Neural cell (in vitro differentiated cells): ENCODE measurements at regions not wholly inside any gene's neighbourhood (a gene's known extent, or its start where the extent isn't known, plus 50 kb on each side); places are given as distances from the start of the nearest gene placed in this dataset.

ENCODE experiments used
- H2AFZ ChIP-seq: fragments of 200-600, 300-800 bp; sonication (generic), shearing (Covaris generic); 2 replicates; pipeline ENCODE4 v1.6.0; 2014; ENCODE audit warnings: low read depth, mild to moderate bottlenecking, antibody characterized with exemption, low read length, moderate library complexity
- H3F3A ChIP-seq: fragments of 200-600 bp; shearing (Covaris generic); 2 replicates; pipeline ENCODE4 v1.6.1; 2016; ENCODE audit warnings: mild to moderate bottlenecking, moderate library complexity, mixed read lengths, antibody characterized with exemption, low read length; ENCODE audit not compliant: insufficient read depth, poor library complexity, severe bottlenecking
- H3K27ac ChIP-seq: fragments of 200-600, 300-800 bp; sonication (generic), shearing (Covaris generic); 2 replicates; pipeline ENCODE4 v1.5.1; 2014; ENCODE audit warnings: mild to moderate bottlenecking, low read length, moderate library complexity
- H3K27me3 ChIP-seq: fragments of 300-800, 200-600 bp; sonication (generic), shearing (Covaris generic); 2 replicates; pipeline ENCODE4 v1.6.0; 2014; ENCODE audit warnings: mild to moderate bottlenecking, low read depth, low read length, moderate library complexity; ENCODE audit not compliant: insufficient read depth
- H3K36me3 ChIP-seq: fragments of 300-800, 200-600 bp; sonication (generic), shearing (Covaris generic); 2 replicates; pipeline ENCODE4 v1.5.1; 2014; ENCODE audit warnings: mild to moderate bottlenecking, antibody characterized with exemption, low read length, moderate library complexity; ENCODE audit not compliant: insufficient read depth
- H3K4me2 ChIP-seq: fragments of 300-800, 200-600 bp; sonication (generic), shearing (Covaris generic); 2 replicates; pipeline ENCODE4 v1.6.0; 2014; ENCODE audit warnings: mild to moderate bottlenecking, low read length
- H3K4me3 ChIP-seq: fragments of 300-800, 200-600 bp; sonication (generic), shearing (Covaris generic); 2 replicates; pipeline ENCODE4 v1.5.1; 2014; ENCODE audit warnings: mild to moderate bottlenecking, low read length, moderate library complexity
- H3K79me2 ChIP-seq: fragments of 200-600 bp; shearing (Covaris generic); replicated peaks from 2 replicates; pipeline ENCODE4 v1.6.0; 2014; ENCODE audit warnings: mild to moderate bottlenecking, low read length, moderate library complexity; ENCODE audit not compliant: insufficient read depth
- H3K9ac ChIP-seq: fragments of 300-800, 200-600 bp; sonication (generic), shearing (Covaris generic); 2 replicates; pipeline ENCODE4 v1.6.1; 2016; ENCODE audit warnings: mild to moderate bottlenecking, low read length, mixed read lengths
- H3K9me2 ChIP-seq: fragments of 200-600 bp; shearing (Covaris generic); 2 replicates; pipeline ENCODE4 v1.6.1; 2016; ENCODE audit warnings: mild to moderate bottlenecking, low read length, mixed read lengths; ENCODE audit not compliant: insufficient read depth
- H3K9me3 ChIP-seq: fragments of 200-600, 300-800 bp; sonication (generic), shearing (Covaris generic); 2 replicates; pipeline ENCODE4 v1.6.1; 2016; ENCODE audit warnings: mild to moderate bottlenecking, mixed run types, low read length, moderate library complexity, mixed read lengths
- H4K20me1 ChIP-seq: fragments of 200-600 bp; shearing (Covaris generic); 2 replicates; pipeline ENCODE4 v1.6.1; 2016; ENCODE audit warnings: mild to moderate bottlenecking, mixed run types; ENCODE audit not compliant: insufficient read depth
- EP300 ChIP-seq: fragments of 450-650 bp; conservative IDR thresholded peaks from 2 replicates; pipeline ENCODE4 v1.6.1; 2014; ENCODE audit warnings: antibody characterized with exemption, mild to moderate bottlenecking, moderate library complexity; ENCODE audit not compliant: poor library complexity, severe bottlenecking
- EZH2 ChIP-seq: fragments of 200-600, 300-800 bp; shearing (Covaris generic), sonication (generic); IDR thresholded peaks from 2 replicates; pipeline ENCODE4 v1.6.1; 2014; ENCODE audit warnings: antibody characterized with exemption, low read length, borderline replicate concordance, mild to moderate bottlenecking; ENCODE audit not compliant: insufficient read depth, poor library complexity, severe bottlenecking
- MXI1 ChIP-seq: fragments of 450-650 bp; conservative IDR thresholded peaks from 2 replicates; pipeline ENCODE4 v1.6.1; 2014; ENCODE audit warnings: antibody characterized with exemption, mild to moderate bottlenecking; ENCODE audit not compliant: poor library complexity, severe bottlenecking
- POLR2AphosphoS5 ChIP-seq: IDR thresholded peaks from 2 replicates; pipeline ENCODE4 v1.6.1; 2012
- RAD21 ChIP-seq: fragments of 450-650 bp; conservative IDR thresholded peaks from 2 replicates; pipeline ENCODE4 v1.6.1; 2014; ENCODE audit warnings: antibody characterized with exemption, mild to moderate bottlenecking, moderate library complexity
- SMC3 ChIP-seq: fragments of 450-650 bp; conservative IDR thresholded peaks from 2 replicates; pipeline ENCODE4 v1.6.1; 2014; ENCODE audit warnings: antibody characterized with exemption, mild to moderate bottlenecking, moderate library complexity; ENCODE audit not compliant: poor library complexity
- TAF1 ChIP-seq: IDR thresholded peaks from 2 replicates; pipeline ENCODE4 v1.6.1; 2012; ENCODE audit warnings: low read depth
- TF ChIP-seq, protein P1 (sequence below): IDR thresholded peaks from 2 replicates; pipeline ENCODE4 v1.6.1; 2012; ENCODE audit warnings: borderline replicate concordance
- TF ChIP-seq, protein P2 (sequence below): fragments of 450-650 bp; IDR thresholded peaks from 2 replicates; pipeline ENCODE4 v1.5.1; 2014; ENCODE audit warnings: antibody characterized with exemption, mild to moderate bottlenecking, moderate library complexity; ENCODE audit not compliant: poor library complexity, severe bottlenecking

DNA sequence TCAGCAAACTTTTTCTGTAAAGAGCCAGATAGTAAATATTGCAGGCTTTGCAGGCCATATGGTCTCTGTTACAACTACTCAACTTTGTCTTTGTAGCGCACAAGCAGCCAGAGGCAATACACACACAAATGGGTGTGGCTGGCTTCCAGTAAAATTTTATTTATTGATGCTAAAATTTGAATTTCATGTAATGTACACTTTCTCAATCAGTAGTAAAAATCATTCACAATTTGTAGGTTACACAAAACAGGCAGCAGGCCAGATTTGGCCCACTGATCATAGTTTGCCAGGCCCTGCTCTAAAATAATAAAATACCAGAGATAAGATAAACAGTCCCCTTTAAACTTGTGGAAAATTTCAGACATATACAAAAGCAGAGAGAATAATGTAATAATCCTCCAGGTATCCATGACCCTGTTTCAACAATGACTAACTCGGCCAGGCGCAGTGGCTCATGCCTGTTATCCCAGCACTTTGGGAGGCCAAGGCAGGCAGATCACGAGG, 330.3 kb downstream of the SHQ1 start:
- Histone ChIP-seq H3K9me3 (no peaks in the 10 kb centered on the region), H3K9ac (no peak overlapping the region), H3F3A (no peaks in the 10 kb centered on the region), H3K27ac (no peak overlapping the region), H3K27me3 (no peaks in the 10 kb centered on the region), H3K9me2 (no peaks in the 10 kb centered on the region), H4K20me1 (no peaks in the 10 kb centered on the region), H3K4me2 (no peak overlapping the region), H2AFZ (no peak overlapping the region), H3K36me3 (no peaks in the 10 kb centered on the region), H3K4me3 (no peak overlapping the region), H3K79me2 (no peaks in the 10 kb centered on the region)
- TF ChIP-seq EP300 (no peak), RAD21 (no peak), MXI1 (no peak)
- TF ChIP-seq, protein P1, sequence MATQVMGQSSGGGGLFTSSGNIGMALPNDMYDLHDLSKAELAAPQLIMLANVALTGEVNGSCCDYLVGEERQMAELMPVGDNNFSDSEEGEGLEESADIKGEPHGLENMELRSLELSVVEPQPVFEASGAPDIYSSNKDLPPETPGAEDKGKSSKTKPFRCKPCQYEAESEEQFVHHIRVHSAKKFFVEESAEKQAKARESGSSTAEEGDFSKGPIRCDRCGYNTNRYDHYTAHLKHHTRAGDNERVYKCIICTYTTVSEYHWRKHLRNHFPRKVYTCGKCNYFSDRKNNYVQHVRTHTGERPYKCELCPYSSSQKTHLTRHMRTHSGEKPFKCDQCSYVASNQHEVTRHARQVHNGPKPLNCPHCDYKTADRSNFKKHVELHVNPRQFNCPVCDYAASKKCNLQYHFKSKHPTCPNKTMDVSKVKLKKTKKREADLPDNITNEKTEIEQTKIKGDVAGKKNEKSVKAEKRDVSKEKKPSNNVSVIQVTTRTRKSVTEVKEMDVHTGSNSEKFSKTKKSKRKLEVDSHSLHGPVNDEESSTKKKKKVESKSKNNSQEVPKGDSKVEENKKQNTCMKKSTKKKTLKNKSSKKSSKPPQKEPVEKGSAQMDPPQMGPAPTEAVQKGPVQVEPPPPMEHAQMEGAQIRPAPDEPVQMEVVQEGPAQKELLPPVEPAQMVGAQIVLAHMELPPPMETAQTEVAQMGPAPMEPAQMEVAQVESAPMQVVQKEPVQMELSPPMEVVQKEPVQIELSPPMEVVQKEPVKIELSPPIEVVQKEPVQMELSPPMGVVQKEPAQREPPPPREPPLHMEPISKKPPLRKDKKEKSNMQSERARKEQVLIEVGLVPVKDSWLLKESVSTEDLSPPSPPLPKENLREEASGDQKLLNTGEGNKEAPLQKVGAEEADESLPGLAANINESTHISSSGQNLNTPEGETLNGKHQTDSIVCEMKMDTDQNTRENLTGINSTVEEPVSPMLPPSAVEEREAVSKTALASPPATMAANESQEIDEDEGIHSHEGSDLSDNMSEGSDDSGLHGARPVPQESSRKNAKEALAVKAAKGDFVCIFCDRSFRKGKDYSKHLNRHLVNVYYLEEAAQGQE = no peak

DNA sequence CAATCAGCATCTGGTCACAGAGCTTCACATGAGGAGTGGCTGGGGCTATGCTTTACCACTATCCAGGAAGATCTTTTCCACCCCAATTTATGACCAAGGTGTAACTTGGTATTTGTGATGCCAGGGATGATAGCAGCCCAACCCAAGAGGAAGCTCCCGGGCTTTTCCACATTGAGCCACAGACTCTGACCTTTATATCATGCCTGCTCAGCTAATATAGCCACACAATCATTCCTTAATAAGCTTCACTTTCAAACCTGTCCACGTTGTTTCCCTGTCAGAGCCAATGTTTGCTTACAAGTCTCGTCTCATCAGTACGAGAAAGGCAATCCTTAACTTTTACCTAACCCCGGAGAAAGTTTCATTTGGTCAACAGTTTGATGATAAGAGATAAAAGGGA, 330.9 kb downstream of the SHQ1 start:
- TF ChIP-seq, protein P1 = no peak
- no peak for TF ChIP-seq POLR2AphosphoS5
- TF ChIP-seq EP300 = no peak
- TF ChIP-seq SMC3 = no peak
- no peak for TF ChIP-seq MXI1
- no peak for TF ChIP-seq EZH2
- Histone ChIP-seq H4K20me1 (no peaks in the 10 kb centered on the region), H3F3A (no peaks in the 10 kb centered on the region), H3K9me3 (no peaks in the 10 kb centered on the region), H3K79me2 (no peaks in the 10 kb centered on the region), H3K36me3 (no peaks in the 10 kb centered on the region), H3K4me2 (no peak overlapping the region), H2AFZ (no peak overlapping the region), H3K9ac (no peak overlapping the region), H3K27me3 (no peaks in the 10 kb centered on the region), H3K4me3 (no peak overlapping the region), H3K9me2 (no peaks in the 10 kb centered on the region), H3K27ac (no peak overlapping the region)

DNA sequence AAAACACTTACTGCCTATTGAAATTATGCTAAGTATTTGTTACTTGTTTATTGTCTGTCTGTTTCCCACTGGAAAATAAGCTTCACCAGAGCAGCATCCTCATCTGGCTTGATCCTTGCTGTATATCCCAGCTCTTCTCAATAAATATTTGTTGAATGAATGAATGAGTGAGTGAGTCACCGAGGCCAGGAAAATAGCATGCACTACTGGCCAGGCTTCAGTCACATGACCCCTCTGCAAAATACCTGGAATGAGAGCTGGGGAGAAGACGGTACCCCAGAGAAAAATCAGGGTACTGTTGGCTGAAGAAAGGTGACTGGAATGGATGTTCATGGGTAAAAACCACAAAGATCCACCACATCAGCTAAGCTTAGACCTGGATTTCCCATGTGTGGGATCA, 331.9 kb downstream of the SHQ1 start:
- H3K9me3 ChIP-seq = no peaks in the 10 kb centered on the region
- no peaks in the 10 kb centered on the region for H3K36me3 ChIP-seq
- no peaks in the 10 kb centered on the region for H3F3A ChIP-seq
- H3K27ac ChIP-seq = no peak overlapping the region
- no peaks in the 10 kb centered on the region for H4K20me1 ChIP-seq
- H2AFZ ChIP-seq = no peak overlapping the region
- H3K9me2 ChIP-seq = no peaks in the 10 kb centered on the region
- H3K79me2 ChIP-seq = no peaks in the 10 kb centered on the region
- no peak overlapping the region for H3K4me3 ChIP-seq
- H3K4me2 ChIP-seq = no peak overlapping the region
- TF ChIP-seq SMC3 (no peak), TAF1 (no peak), MXI1 (no peak), POLR2AphosphoS5 (no peak), RAD21 (no peak)
- TF ChIP-seq, protein P2, sequence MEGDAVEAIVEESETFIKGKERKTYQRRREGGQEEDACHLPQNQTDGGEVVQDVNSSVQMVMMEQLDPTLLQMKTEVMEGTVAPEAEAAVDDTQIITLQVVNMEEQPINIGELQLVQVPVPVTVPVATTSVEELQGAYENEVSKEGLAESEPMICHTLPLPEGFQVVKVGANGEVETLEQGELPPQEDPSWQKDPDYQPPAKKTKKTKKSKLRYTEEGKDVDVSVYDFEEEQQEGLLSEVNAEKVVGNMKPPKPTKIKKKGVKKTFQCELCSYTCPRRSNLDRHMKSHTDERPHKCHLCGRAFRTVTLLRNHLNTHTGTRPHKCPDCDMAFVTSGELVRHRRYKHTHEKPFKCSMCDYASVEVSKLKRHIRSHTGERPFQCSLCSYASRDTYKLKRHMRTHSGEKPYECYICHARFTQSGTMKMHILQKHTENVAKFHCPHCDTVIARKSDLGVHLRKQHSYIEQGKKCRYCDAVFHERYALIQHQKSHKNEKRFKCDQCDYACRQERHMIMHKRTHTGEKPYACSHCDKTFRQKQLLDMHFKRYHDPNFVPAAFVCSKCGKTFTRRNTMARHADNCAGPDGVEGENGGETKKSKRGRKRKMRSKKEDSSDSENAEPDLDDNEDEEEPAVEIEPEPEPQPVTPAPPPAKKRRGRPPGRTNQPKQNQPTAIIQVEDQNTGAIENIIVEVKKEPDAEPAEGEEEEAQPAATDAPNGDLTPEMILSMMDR = no peak
- TF ChIP-seq, protein P1 = no peak
- no peak overlapping the region for H3K9ac ChIP-seq
- no peaks in the 10 kb centered on the region for H3K27me3 ChIP-seq
